ENCODE measurements at regions not wholly inside any gene's neighbourhood (a gene's known extent, or its start where the extent isn't known, plus 50 kb on each side); places are given as distances from the start of the nearest gene placed in this dataset.

DNA sequence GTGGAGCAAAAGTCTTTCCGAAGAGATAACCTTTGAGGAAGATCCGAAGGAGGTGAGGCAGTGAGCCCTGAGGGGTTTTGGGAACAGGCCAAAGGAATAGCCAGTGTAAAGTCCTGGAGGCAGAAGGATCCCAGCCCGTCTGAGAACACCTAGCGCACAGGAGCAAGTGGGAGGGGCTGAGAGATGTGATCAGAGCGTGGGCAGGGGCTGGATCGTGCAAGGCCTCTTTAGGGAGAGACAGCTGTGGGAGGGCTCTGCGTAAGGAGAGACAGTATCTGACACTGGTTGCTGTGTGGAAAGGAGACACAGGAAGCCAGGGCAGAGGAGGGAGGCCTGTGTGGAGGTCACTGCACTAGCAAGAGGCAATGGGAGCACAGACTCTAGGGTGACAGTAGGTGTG, 68.2 kb downstream of the BARX1 start:
- Histone ChIP-seq H3K36me3 (replicated peaks in 1 of 2; ENCODE audit: control insufficient read depth in 1 of 2, insufficient read depth in 2 of 2, low read length in 2 of 2) (no peaks in the 10 kb centered on the region), H2AFZ (ENCODE audit: low read length) (no peak overlapping the region), H3K9me3 (ENCODE audit: low read length) (peaks cover 5% of the 10 kb centered on the region), H4K20me1 (ENCODE audit: insufficient read depth, low read length) (no peaks in the 10 kb centered on the region), H3K27me3 (ENCODE audit: control insufficient read depth in 1 of 2, insufficient read depth in 2 of 2, low read length in 2 of 2) (peaks cover 0 to 2% of the 10 kb centered on the region in 2 experiments; a peak in 1 of 5 replicates), H3K27ac (ENCODE audit: extremely low read length, insufficient read depth, low read length) (no peak overlapping the region), H3K4me1 (ENCODE audit: insufficient read depth, low read length) (peaks cover 10% of the 10 kb centered on the region), H3K9ac (ENCODE audit: insufficient read depth, low read depth, low read length) (no peak overlapping the region), H3K4me3 (replicated peaks in 1 of 3; ENCODE audit: insufficient read depth in 1 of 3, low read depth in 2 of 3, low read length in 3 of 3) (no peak overlapping the region), H3K4me2 (ENCODE audit: low read depth, low read length) (no peak overlapping the region), H3K79me2 (ENCODE audit: insufficient read depth, low read length) (no peaks in the 10 kb centered on the region)
- CTCF ChIA-PET (ENCODE audit: low intra/inter-chr PET ratio, low total read pairs) = no interaction called here
- WGBS (ENCODE audit: low lambda C conversion rate) = 16% methylated on average over 7 of the region's 7 CpGs
- FAIRE-seq (no peak), DNase-seq (ENCODE audit: low spot score) (no peak), ATAC-seq (no peak)
- intact Hi-C loops (cut with micrococcal nuclease; ENCODE audit: unreplicated experiment) = no loop called here
- in situ Hi-C loops (cut with HindIII; ENCODE audit: extremely low pct_ligation_motif_present, low pct_unique_long_range_greater_than_20kb) = no loop called here
- TF ChIP-seq, protein P1, sequence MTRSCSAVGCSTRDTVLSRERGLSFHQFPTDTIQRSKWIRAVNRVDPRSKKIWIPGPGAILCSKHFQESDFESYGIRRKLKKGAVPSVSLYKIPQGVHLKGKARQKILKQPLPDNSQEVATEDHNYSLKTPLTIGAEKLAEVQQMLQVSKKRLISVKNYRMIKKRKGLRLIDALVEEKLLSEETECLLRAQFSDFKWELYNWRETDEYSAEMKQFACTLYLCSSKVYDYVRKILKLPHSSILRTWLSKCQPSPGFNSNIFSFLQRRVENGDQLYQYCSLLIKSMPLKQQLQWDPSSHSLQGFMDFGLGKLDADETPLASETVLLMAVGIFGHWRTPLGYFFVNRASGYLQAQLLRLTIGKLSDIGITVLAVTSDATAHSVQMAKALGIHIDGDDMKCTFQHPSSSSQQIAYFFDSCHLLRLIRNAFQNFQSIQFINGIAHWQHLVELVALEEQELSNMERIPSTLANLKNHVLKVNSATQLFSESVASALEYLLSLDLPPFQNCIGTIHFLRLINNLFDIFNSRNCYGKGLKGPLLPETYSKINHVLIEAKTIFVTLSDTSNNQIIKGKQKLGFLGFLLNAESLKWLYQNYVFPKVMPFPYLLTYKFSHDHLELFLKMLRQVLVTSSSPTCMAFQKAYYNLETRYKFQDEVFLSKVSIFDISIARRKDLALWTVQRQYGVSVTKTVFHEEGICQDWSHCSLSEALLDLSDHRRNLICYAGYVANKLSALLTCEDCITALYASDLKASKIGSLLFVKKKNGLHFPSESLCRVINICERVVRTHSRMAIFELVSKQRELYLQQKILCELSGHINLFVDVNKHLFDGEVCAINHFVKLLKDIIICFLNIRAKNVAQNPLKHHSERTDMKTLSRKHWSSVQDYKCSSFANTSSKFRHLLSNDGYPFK (CRISPR knock-in tag; IDR thresholded peaks at IDR 0.05; ENCODE audit: borderline replicate concordance) = no peak
- TF ChIP-seq, protein P2, sequence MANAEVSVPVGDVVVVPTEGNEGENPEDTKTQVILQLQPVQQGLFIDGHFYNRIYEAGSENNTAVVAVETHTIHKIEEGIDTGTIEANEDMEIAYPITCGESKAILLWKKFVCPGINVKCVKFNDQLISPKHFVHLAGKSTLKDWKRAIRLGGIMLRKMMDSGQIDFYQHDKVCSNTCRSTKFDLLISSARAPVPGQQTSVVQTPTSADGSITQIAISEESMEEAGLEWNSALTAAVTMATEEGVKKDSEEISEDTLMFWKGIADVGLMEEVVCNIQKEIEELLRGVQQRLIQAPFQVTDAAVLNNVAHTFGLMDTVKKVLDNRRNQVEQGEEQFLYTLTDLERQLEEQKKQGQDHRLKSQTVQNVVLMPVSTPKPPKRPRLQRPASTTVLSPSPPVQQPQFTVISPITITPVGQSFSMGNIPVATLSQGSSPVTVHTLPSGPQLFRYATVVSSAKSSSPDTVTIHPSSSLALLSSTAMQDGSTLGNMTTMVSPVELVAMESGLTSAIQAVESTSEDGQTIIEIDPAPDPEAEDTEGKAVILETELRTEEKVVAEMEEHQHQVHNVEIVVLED (CRISPR knock-in tag; IDR thresholded peaks at IDR 0.05; ENCODE audit: borderline replicate concordance) = no peak
- no peak for TF ChIP-seq AGO2 (optimal IDR thresholded peaks at IDR 0.05; ENCODE audit: low read depth, low read length)
- TF ChIP-seq NPAS2 (CRISPR knock-in tag; IDR thresholded peaks at IDR 0.05; ENCODE audit: borderline replicate concordance) = no peak
- no peak for TF ChIP-seq SRSF4 (IDR thresholded peaks at IDR 0.05; ENCODE audit: low read depth, low read length, poor library complexity, severe bottlenecking)
- no peak for TF ChIP-seq PITX1 (CRISPR knock-in tag; IDR thresholded peaks at IDR 0.05)
- no peak for TF ChIP-seq ZNF644 (CRISPR knock-in tag; IDR thresholded peaks at IDR 0.05; ENCODE audit: low read depth)
- TF ChIP-seq, protein P3, sequence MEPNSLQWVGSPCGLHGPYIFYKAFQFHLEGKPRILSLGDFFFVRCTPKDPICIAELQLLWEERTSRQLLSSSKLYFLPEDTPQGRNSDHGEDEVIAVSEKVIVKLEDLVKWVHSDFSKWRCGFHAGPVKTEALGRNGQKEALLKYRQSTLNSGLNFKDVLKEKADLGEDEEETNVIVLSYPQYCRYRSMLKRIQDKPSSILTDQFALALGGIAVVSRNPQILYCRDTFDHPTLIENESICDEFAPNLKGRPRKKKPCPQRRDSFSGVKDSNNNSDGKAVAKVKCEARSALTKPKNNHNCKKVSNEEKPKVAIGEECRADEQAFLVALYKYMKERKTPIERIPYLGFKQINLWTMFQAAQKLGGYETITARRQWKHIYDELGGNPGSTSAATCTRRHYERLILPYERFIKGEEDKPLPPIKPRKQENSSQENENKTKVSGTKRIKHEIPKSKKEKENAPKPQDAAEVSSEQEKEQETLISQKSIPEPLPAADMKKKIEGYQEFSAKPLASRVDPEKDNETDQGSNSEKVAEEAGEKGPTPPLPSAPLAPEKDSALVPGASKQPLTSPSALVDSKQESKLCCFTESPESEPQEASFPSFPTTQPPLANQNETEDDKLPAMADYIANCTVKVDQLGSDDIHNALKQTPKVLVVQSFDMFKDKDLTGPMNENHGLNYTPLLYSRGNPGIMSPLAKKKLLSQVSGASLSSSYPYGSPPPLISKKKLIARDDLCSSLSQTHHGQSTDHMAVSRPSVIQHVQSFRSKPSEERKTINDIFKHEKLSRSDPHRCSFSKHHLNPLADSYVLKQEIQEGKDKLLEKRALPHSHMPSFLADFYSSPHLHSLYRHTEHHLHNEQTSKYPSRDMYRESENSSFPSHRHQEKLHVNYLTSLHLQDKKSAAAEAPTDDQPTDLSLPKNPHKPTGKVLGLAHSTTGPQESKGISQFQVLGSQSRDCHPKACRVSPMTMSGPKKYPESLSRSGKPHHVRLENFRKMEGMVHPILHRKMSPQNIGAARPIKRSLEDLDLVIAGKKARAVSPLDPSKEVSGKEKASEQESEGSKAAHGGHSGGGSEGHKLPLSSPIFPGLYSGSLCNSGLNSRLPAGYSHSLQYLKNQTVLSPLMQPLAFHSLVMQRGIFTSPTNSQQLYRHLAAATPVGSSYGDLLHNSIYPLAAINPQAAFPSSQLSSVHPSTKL (CRISPR knock-in tag; IDR thresholded peaks at IDR 0.05) = no peak
- no peak for TF ChIP-seq SMC3 (IDR thresholded peaks at IDR 0.05; ENCODE audit: low read length)
- TF ChIP-seq ZNF747 (CRISPR knock-in tag; IDR thresholded peaks at IDR 0.05; ENCODE audit: borderline replicate concordance) = no peak
- no TSS peak for BruUV-seq (replicated peaks)
- POLR2A ChIA-PET = no interaction called here

All from HepG2 (cell line).